ENCODE measurements at regions not wholly inside any gene's neighbourhood (a gene's known extent, or its start where the extent isn't known, plus 50 kb on each side); places are given as distances from the start of the nearest gene placed in this dataset.

DNA sequence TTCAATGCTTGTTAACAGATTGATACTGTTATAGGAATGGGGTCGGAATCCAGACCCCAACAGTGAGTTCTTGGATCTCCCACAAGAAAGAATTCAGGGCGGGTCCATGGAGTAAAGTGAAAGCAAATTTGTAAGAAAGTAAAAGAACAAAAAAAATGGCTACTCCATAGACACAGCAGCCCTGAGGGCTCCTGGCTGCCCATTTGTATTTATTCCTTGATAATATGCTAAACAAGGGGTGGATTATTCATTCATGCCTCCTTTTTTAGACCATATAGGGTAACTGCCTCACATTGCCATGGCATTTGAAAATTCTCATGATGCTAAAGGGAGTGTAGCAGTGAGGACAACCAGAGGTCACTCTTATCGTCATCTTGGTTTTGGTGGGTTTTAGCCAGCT is 717.2 kb upstream of the KCND2 start:
- TF ChIP-seq CTCF (IDR thresholded peaks at IDR 0.05; ENCODE audit: insufficient read depth, low read length) = no peak
- TF ChIP-seq, protein P1, sequence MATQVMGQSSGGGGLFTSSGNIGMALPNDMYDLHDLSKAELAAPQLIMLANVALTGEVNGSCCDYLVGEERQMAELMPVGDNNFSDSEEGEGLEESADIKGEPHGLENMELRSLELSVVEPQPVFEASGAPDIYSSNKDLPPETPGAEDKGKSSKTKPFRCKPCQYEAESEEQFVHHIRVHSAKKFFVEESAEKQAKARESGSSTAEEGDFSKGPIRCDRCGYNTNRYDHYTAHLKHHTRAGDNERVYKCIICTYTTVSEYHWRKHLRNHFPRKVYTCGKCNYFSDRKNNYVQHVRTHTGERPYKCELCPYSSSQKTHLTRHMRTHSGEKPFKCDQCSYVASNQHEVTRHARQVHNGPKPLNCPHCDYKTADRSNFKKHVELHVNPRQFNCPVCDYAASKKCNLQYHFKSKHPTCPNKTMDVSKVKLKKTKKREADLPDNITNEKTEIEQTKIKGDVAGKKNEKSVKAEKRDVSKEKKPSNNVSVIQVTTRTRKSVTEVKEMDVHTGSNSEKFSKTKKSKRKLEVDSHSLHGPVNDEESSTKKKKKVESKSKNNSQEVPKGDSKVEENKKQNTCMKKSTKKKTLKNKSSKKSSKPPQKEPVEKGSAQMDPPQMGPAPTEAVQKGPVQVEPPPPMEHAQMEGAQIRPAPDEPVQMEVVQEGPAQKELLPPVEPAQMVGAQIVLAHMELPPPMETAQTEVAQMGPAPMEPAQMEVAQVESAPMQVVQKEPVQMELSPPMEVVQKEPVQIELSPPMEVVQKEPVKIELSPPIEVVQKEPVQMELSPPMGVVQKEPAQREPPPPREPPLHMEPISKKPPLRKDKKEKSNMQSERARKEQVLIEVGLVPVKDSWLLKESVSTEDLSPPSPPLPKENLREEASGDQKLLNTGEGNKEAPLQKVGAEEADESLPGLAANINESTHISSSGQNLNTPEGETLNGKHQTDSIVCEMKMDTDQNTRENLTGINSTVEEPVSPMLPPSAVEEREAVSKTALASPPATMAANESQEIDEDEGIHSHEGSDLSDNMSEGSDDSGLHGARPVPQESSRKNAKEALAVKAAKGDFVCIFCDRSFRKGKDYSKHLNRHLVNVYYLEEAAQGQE (IDR thresholded peaks at IDR 0.05; ENCODE audit: insufficient replicate concordance, low read depth) = no peak
- no peak for TF ChIP-seq POLR2AphosphoS5 (IDR thresholded peaks at IDR 0.05; ENCODE audit: low read depth)
- no peak for TF ChIP-seq SPI1 (IDR thresholded peaks at IDR 0.05; ENCODE audit: borderline replicate concordance, low read depth)
